DND-41 (cell line): ENCODE measurements at regions not wholly inside any gene's neighbourhood (a gene's known extent, or its start where the extent isn't known, plus 50 kb on each side); places are given as distances from the start of the nearest gene placed in this dataset.

Source experiments
- ATAC-seq: fragments of 200-7000 bp; cut with Tn5 transposase; 3 replicates; pipeline ENCODE4 v1.9.1; 2021; ENCODE audit warnings: low read depth; ENCODE audit not compliant: insufficient read depth
- DNase-seq: peaks from one replicate; pipeline ENCODE4 v3.0.0-alpha.2; 2020
- H2AFZ ChIP-seq: 2 replicates; pipeline ENCODE4 v1.6.0; 2012; ENCODE audit warnings: low read depth, low read length
- H3K27ac ChIP-seq: 2 replicates; pipeline ENCODE4 v1.5.1; 2012; ENCODE audit warnings: low read length, inconsistent platforms
- H3K27me3 ChIP-seq: fragments of 200-600 bp; sonication (generic); 2 replicates; pipeline ENCODE4 v1.6.0; 2012; ENCODE audit warnings: low read length, mild to moderate bottlenecking, inconsistent platforms; ENCODE audit not compliant: insufficient read depth, poor library complexity
- H3K36me3 ChIP-seq: 2 replicates; pipeline ENCODE4 v1.5.1; 2012; ENCODE audit warnings: low read length, inconsistent platforms; ENCODE audit not compliant: insufficient read depth
- H3K4me1 ChIP-seq: 2 replicates; pipeline ENCODE4 v1.5.1; 2012; ENCODE audit warnings: mild to moderate bottlenecking, low read length; ENCODE audit not compliant: insufficient read depth
- H3K4me2 ChIP-seq: 2 replicates; pipeline ENCODE4 v1.6.0; 2012; ENCODE audit warnings: mild to moderate bottlenecking, moderate library complexity, low read length, inconsistent platforms; ENCODE audit not compliant: insufficient read depth
- H3K4me3 ChIP-seq, 2 experiments: fragments of 200-600 bp in 1 of 2; shearing (Covaris generic) in 1 of 2; 2 replicates each; pipeline ENCODE4 v1.5.1; 2012 to 2016; ENCODE audit warnings: inconsistent platforms in 2 of 2, low read length in 2 of 2, mild to moderate bottlenecking in 2 of 2, low read depth in 1 of 2, moderate library complexity in 1 of 2
- H3K79me2 ChIP-seq: 2 replicates; pipeline ENCODE4 v1.6.0; 2012; ENCODE audit warnings: low read length, inconsistent platforms; ENCODE audit not compliant: insufficient read depth
- H3K9ac ChIP-seq: 2 replicates; pipeline ENCODE4 v1.6.0; 2012; ENCODE audit warnings: low read depth, mild to moderate bottlenecking, inconsistent platforms, low read length, moderate library complexity
- H3K9me3 ChIP-seq: 2 replicates; pipeline ENCODE4 v1.5.1; 2012; ENCODE audit warnings: low read length, moderate library complexity, mild to moderate bottlenecking, inconsistent platforms; ENCODE audit not compliant: insufficient read depth, severe bottlenecking
- H4K20me1 ChIP-seq: 2 replicates; pipeline ENCODE4 v1.6.0; 2012; ENCODE audit warnings: low read length; ENCODE audit not compliant: insufficient read depth
- EZH2 ChIP-seq: IDR thresholded peaks from 3 replicates; pipeline ENCODE4 v1.6.1; 2012; ENCODE audit warnings: borderline replicate concordance, low read depth, mild to moderate bottlenecking, moderate library complexity, low read length, inconsistent platforms; ENCODE audit not compliant: severe bottlenecking
- TF ChIP-seq, protein P1 (sequence below): IDR thresholded peaks from 2 replicates; pipeline ENCODE4 v1.5.1; 2012; ENCODE audit warnings: borderline replicate concordance, low read length, moderate library complexity, mild to moderate bottlenecking; ENCODE audit not compliant: poor library complexity, severe bottlenecking; ENCODE audit errors: extremely low read depth

DNA sequence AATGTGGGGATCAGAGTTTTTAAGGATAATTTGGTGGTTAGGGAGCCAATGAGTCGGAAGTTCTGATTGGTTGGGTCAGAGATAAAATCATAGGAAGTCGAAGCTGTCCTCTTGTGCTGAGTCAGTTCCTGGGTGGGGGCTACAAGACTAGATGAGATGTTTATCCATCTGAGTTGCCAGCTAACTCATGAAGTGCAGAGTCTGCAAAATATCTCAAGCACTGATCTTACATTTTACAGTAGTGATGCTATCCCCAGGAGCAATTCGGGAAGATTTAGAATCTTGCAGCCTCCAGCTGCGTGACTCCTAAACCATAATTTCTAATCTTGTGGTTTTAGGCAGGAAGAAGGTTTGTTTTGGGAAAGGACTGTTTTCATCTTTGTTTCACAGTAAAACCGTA lies 565.8 kb upstream of the SPANXN1 start:
- Histone ChIP-seq H3K27ac (no peak overlapping the region), H2AFZ (no peak overlapping the region), H3K27me3 (no peaks in the 10 kb centered on the region), H3K4me3 (no peak overlapping the region), H3K9ac (no peak overlapping the region), H3K9me3 (no peaks in the 10 kb centered on the region), H4K20me1 (no peaks in the 10 kb centered on the region), H3K4me2 (no peak overlapping the region), H3K79me2 (no peaks in the 10 kb centered on the region), H3K4me1 (no peaks in the 10 kb centered on the region), H3K36me3 (no peaks in the 10 kb centered on the region)
- ATAC-seq (no peak), DNase-seq (no peak)
- no peak for TF ChIP-seq EZH2
- TF ChIP-seq, protein P1, sequence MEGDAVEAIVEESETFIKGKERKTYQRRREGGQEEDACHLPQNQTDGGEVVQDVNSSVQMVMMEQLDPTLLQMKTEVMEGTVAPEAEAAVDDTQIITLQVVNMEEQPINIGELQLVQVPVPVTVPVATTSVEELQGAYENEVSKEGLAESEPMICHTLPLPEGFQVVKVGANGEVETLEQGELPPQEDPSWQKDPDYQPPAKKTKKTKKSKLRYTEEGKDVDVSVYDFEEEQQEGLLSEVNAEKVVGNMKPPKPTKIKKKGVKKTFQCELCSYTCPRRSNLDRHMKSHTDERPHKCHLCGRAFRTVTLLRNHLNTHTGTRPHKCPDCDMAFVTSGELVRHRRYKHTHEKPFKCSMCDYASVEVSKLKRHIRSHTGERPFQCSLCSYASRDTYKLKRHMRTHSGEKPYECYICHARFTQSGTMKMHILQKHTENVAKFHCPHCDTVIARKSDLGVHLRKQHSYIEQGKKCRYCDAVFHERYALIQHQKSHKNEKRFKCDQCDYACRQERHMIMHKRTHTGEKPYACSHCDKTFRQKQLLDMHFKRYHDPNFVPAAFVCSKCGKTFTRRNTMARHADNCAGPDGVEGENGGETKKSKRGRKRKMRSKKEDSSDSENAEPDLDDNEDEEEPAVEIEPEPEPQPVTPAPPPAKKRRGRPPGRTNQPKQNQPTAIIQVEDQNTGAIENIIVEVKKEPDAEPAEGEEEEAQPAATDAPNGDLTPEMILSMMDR = no peak

DNA sequence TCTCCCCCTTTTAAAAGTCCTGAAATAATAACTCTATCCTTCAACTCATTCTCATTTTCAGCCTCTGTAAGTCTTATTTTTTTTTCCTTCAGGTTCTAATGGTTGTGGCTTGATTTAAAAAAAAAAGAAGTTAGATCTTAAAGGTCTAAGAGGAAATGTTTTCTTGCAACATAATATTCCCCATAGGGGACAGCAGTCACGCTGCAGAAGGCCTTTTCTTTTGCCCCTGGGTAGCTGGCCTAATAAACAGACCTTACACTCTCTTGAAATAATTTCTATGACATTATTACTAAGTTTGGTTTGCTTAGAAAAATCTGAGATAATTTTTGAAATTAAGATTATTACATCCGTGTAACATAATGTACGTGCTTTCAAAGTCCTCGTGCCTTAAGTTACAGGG lies 564.1 kb upstream of the SPANXN1 start:
- no peak for TF ChIP-seq EZH2
- TF ChIP-seq, protein P1 = no peak
- no peak for ATAC-seq
- no peaks in the 10 kb centered on the region for H3K9me3 ChIP-seq

DNA sequence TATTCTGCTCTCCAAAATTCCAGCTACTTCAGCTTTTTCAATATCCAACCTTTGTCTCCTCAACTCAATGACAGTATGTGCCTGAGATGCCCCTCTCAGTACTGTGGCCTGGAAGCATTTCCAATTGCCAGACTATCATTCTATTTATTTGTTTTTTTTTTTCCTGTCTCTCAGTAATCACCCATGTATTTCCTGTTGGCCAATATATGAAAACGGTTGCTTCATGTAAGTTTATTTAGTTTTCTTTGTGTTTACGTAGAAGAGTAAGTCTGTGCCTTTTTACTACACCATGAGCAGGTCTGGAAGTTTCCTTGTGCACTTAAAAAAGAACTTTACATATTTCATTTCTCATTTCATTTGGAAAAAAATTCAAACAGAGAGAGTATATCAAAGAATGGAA lies 537.5 kb upstream of the SPANXN1 start:
- Histone ChIP-seq H3K4me1 (no peaks in the 10 kb centered on the region), H3K4me2 (no peak overlapping the region), H3K36me3 (no peaks in the 10 kb centered on the region), H3K79me2 (no peaks in the 10 kb centered on the region), H4K20me1 (no peaks in the 10 kb centered on the region), H3K9ac (no peak overlapping the region), H3K27ac (no peak overlapping the region), H2AFZ (no peak overlapping the region), H3K9me3 (no peaks in the 10 kb centered on the region), H3K27me3 (no peaks in the 10 kb centered on the region), H3K4me3 (no peak overlapping the region)
- TF ChIP-seq, protein P1 = no peak
- no peak for TF ChIP-seq EZH2
- DNase-seq (no peak), ATAC-seq (no peak)

More for the DNA sequence above, 564.1 kb upstream of the SPANXN1 start:
- Histone ChIP-seq H3K4me2 (no peak overlapping the region), H3K4me3 (no peak overlapping the region), H4K20me1 (no peaks in the 10 kb centered on the region), H3K79me2 (no peaks in the 10 kb centered on the region), H3K27me3 (no peaks in the 10 kb centered on the region), H3K36me3 (no peaks in the 10 kb centered on the region), H3K27ac (no peak overlapping the region), H3K9ac (no peak overlapping the region), H3K4me1 (no peaks in the 10 kb centered on the region), H2AFZ (no peak overlapping the region)
- no peak for DNase-seq

DNA sequence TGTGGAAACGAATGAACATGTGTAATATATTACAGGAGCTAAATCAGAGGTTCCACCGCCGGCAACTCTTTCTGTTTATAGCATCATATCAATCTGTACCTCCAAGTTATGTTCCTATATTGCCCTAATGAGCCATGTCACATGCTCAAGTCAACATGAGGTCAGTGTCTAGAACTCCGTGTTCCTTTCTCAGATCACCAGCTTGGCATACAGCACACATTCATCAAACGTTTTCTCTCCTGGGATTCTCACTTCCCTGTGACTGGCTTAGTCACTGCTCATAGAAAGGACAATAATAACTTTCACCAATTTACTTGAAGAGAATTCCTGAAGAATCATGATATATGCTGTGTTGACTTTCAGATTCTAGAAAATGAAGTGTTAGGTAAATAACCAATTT lies 532.0 kb upstream of the SPANXN1 start:
- no peak for ATAC-seq

More for the DNA sequence above, 532.0 kb upstream of the SPANXN1 start:
- no peaks in the 10 kb centered on the region for H3K27me3 ChIP-seq
- no peak overlapping the region for H3K4me3 ChIP-seq
- no peaks in the 10 kb centered on the region for H3K9me3 ChIP-seq
- no peaks in the 10 kb centered on the region for H3K79me2 ChIP-seq
- no peak overlapping the region for H3K4me2 ChIP-seq
- TF ChIP-seq, protein P1 = no peak
- TF ChIP-seq EZH2 = no peak
- DNase-seq = no peak
- no peaks in the 10 kb centered on the region for H3K36me3 ChIP-seq
- H3K27ac ChIP-seq = no peak overlapping the region
- no peaks in the 10 kb centered on the region for H4K20me1 ChIP-seq
- H2AFZ ChIP-seq = no peak overlapping the region
- H3K4me1 ChIP-seq = no peaks in the 10 kb centered on the region
- no peak overlapping the region for H3K9ac ChIP-seq
